GM23338 (cell line): ENCODE measurements at regions not wholly inside any gene's neighbourhood (a gene's known extent, or its start where the extent isn't known, plus 50 kb on each side); places are given as distances from the start of the nearest gene placed in this dataset.

Experiments
- ATAC-seq: fragments of 200-7000 bp; cut with Tn5 transposase; 3 replicates; pipeline ENCODE4 v1.9.1; 2020
- DNase-seq: peaks from one replicate; pipeline ENCODE4 v3.0.0-alpha.2; 2015; ENCODE audit warnings: low spot score
- H2AFZ ChIP-seq: fragments of 200-600 bp; sonication (generic); 2 replicates; pipeline ENCODE4 v1.8.0; 2016; ENCODE audit warnings: antibody characterized with exemption, mild to moderate bottlenecking, moderate library complexity
- H3F3A ChIP-seq: fragments of 200-600 bp; sonication (generic); replicated peaks from 2 replicates; pipeline ENCODE4 v1.8.0; 2017; ENCODE audit warnings: antibody characterized with exemption, mixed run types, low read depth
- H3K27ac ChIP-seq: fragments of 200-600 bp; sonication (generic); 2 replicates; pipeline ENCODE4 v1.6.1; 2016; ENCODE audit warnings: low read depth
- H3K27me3 ChIP-seq: fragments of 200-600 bp; sonication (generic); 2 replicates; pipeline ENCODE4 v1.8.0; 2016; ENCODE audit warnings: mild to moderate bottlenecking, mixed run types, moderate library complexity; ENCODE audit not compliant: insufficient read depth
- H3K36me3 ChIP-seq: fragments of 200-600 bp; sonication (generic); 2 replicates; pipeline ENCODE4 v1.8.0; 2016; ENCODE audit warnings: mild to moderate bottlenecking; ENCODE audit not compliant: insufficient read depth
- H3K4me1 ChIP-seq: fragments of 200-600 bp; sonication (generic); 2 replicates; pipeline ENCODE4 v1.8.0; 2016; ENCODE audit warnings: mild to moderate bottlenecking, moderate library complexity; ENCODE audit not compliant: insufficient read depth
- H3K4me2 ChIP-seq: fragments of 200-600 bp; sonication (generic); 2 replicates; pipeline ENCODE4 v1.7.1; 2017; ENCODE audit warnings: mixed run types
- H3K4me3 ChIP-seq: fragments of 200-600 bp; sonication (generic); 2 replicates; pipeline ENCODE4 v1.6.1; 2016; ENCODE audit warnings: mixed run types
- H3K79me2 ChIP-seq: fragments of 200-600 bp; sonication (generic); replicated peaks from 2 replicates; pipeline ENCODE4 v1.8.0; 2017; ENCODE audit warnings: mild to moderate bottlenecking; ENCODE audit not compliant: insufficient read depth
- H3K9me2 ChIP-seq: fragments of 200-600 bp; sonication (generic); 2 replicates; pipeline ENCODE4 v1.8.0; 2017; ENCODE audit not compliant: insufficient read depth
- H4K20me1 ChIP-seq: fragments of 200-600 bp; sonication (generic); replicated peaks from 2 replicates; pipeline ENCODE4 v1.8.0; 2017; ENCODE audit warnings: mild to moderate bottlenecking; ENCODE audit not compliant: insufficient read depth
- H3K27ac Mint-ChIP-seq: 2 replicates; pipeline ENCODE4 v1.8.0; 2020; ENCODE audit warnings: inconsistent platforms, mild to moderate bottlenecking, moderate library complexity, mixed read lengths
- H3K27me3 Mint-ChIP-seq: 3 replicates; pipeline ENCODE4 v1.8.0; 2022; ENCODE audit warnings: low read depth, mild to moderate bottlenecking, moderate library complexity, mixed read lengths, inconsistent platforms; ENCODE audit not compliant: insufficient read depth, poor library complexity
- H3K36me3 Mint-ChIP-seq: 3 replicates; pipeline ENCODE4 v1.8.0; 2021; ENCODE audit warnings: low read depth, mild to moderate bottlenecking, inconsistent platforms, moderate library complexity, mixed read lengths
- H3K4me1 Mint-ChIP-seq: 3 replicates; pipeline ENCODE4 v1.8.0; 2020; ENCODE audit warnings: mild to moderate bottlenecking, inconsistent platforms, mixed read lengths
- H3K4me3 Mint-ChIP-seq: 3 replicates; pipeline ENCODE4 v1.8.0; 2021; ENCODE audit warnings: moderate library complexity, mild to moderate bottlenecking, inconsistent platforms, mixed read lengths
- H3K9me3 Mint-ChIP-seq: 3 replicates; pipeline ENCODE4 v1.8.0; 2020; ENCODE audit warnings: moderate library complexity, mild to moderate bottlenecking, inconsistent platforms, mixed read lengths
- POLR2AphosphoS5 ChIP-seq: IDR thresholded peaks from 2 replicates; pipeline ENCODE4 v1.6.1; 2016; ENCODE audit warnings: antibody characterized with exemption, low read depth
- ZNF114 ChIP-seq: fragments of 250-450 bp; sonication (Bioruptor Pico); IDR thresholded peaks from 2 replicates; pipeline ENCODE4 v1.5.0; 2020; ENCODE audit warnings: mild to moderate bottlenecking, moderate library complexity
- TF ChIP-seq, protein P1 (sequence below): fragments of 250-450 bp; sonication (Bioruptor Pico); IDR thresholded peaks from 2 replicates; pipeline ENCODE4 v1.5.0; 2020; ENCODE audit warnings: mild to moderate bottlenecking, moderate library complexity
- TF ChIP-seq, protein P2 (sequence below), 2 experiments: fragments of 200-600 bp in 1 of 2; sonication (generic) in 1 of 2; conservative IDR thresholded peaks; 2 replicates each; pipeline versions ENCODE4 v1.5.1 to v1.6.1; 2016 to 2017; ENCODE audit warnings: antibody characterized with exemption in 2 of 2, low read depth in 2 of 2, mild to moderate bottlenecking in 2 of 2, moderate library complexity in 1 of 2
- TF ChIP-seq, protein P3 (sequence below): IDR thresholded peaks from one replicate; pipeline ENCODE4 v1.6.1; 2018; ENCODE audit warnings: antibody characterized with exemption; ENCODE audit not compliant: unreplicated experiment
- TF ChIP-seq, protein P4 (sequence below): IDR thresholded peaks from 2 replicates; pipeline ENCODE4 v1.6.1; 2016; ENCODE audit warnings: antibody characterized with exemption

DNA sequence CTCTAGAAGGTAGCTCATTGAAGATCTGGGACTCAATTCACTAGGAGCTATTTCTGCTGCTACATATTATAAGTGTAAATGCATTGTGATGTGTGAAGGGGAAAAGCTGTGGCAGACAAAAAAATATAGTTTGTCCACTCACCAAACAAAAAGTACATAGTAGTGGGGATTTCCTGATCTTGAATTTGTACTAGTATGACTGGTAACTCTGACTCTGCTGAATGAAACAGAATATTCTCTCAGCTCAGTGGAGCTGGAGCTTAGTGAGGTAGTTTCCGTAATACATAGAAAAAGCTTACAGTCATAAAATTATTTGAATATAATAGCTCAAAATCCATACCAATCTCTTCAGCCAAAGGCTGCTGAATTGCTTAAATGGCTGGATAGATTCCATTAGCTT, 455.6 kb upstream of the CD180 start (continued):
- TF ChIP-seq, protein P1, sequence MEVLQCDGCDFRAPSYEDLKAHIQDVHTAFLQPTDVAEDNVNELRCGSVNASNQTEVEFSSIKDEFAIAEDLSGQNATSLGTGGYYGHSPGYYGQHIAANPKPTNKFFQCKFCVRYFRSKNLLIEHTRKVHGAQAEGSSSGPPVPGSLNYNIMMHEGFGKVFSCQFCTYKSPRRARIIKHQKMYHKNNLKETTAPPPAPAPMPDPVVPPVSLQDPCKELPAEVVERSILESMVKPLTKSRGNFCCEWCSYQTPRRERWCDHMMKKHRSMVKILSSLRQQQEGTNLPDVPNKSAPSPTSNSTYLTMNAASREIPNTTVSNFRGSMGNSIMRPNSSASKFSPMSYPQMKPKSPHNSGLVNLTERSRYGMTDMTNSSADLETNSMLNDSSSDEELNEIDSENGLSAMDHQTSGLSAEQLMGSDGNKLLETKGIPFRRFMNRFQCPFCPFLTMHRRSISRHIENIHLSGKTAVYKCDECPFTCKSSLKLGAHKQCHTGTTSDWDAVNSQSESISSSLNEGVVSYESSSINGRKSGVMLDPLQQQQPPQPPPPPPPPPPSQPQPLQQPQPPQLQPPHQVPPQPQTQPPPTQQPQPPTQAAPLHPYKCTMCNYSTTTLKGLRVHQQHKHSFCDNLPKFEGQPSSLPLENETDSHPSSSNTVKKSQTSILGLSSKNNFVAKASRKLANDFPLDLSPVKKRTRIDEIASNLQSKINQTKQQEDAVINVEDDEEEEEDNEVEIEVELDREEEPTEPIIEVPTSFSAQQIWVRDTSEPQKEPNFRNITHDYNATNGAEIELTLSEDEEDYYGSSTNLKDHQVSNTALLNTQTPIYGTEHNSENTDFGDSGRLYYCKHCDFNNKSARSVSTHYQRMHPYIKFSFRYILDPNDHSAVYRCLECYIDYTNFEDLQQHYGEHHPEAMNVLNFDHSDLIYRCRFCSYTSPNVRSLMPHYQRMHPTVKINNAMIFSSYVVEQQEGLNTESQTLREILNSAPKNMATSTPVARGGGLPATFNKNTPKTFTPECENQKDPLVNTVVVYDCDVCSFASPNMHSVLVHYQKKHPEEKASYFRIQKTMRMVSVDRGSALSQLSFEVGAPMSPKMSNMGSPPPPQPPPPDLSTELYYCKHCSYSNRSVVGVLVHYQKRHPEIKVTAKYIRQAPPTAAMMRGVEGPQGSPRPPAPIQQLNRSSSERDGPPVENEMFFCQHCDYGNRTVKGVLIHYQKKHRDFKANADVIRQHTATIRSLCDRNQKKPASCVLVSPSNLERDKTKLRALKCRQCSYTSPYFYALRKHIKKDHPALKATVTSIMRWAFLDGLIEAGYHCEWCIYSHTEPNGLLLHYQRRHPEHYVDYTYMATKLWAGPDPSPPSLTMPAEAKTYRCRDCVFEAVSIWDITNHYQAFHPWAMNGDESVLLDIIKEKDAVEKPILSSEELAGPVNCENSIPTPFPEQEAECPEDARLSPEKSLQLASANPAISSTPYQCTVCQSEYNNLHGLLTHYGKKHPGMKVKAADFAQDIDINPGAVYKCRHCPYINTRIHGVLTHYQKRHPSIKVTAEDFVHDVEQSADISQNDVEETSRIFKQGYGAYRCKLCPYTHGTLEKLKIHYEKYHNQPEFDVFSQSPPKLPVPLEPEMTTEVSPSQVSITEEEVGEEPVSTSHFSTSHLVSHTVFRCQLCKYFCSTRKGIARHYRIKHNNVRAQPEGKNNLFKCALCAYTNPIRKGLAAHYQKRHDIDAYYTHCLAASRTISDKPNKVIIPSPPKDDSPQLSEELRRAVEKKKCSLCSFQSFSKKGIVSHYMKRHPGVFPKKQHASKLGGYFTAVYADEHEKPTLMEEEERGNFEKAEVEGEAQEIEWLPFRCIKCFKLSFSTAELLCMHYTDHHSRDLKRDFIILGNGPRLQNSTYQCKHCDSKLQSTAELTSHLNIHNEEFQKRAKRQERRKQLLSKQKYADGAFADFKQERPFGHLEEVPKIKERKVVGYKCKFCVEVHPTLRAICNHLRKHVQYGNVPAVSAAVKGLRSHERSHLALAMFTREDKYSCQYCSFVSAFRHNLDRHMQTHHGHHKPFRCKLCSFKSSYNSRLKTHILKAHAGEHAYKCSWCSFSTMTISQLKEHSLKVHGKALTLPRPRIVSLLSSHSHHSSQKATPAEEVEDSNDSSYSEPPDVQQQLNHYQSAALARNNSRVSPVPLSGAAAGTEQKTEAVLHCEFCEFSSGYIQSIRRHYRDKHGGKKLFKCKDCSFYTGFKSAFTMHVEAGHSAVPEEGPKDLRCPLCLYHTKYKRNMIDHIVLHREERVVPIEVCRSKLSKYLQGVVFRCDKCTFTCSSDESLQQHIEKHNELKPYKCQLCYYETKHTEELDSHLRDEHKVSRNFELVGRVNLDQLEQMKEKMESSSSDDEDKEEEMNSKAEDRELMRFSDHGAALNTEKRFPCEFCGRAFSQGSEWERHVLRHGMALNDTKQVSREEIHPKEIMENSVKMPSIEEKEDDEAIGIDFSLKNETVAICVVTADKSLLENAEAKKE (CRISPR knock-in tag), result no peak
- no peak for TF ChIP-seq ZNF114 (CRISPR knock-in tag)

DNA sequence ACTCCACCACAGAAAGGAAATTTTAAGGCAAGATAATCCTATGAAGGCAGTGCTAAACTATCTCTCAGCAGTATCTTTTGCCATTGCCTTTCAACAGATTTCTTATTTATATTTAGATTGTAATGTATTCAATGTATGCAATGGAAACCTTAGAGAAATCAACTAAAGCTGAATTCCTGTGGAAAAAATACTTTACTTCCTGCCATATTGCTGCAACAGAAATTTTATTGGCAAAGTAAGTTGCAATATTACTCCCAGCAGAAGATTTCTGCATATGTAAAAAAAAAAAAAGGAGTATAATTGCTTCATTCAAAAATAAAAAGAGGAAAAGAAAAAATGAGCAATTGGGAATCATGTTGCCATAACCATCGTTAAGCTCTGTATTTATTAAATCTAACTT, 454.6 kb upstream of the CD180 start:
- Histone ChIP-seq H3K27ac (no peak overlapping the region), H2AFZ (no peak overlapping the region), H3K27me3 (no peaks in the 10 kb centered on the region), H3F3A (no peaks in the 10 kb centered on the region), H3K79me2 (no peaks in the 10 kb centered on the region), H3K9me2 (no peaks in the 10 kb centered on the region), H3K4me3 (no peak overlapping the region), H3K36me3 (no peaks in the 10 kb centered on the region), H4K20me1 (no peaks in the 10 kb centered on the region), H3K4me1 (0 out of 2 replicates have a peak, but pooled peaks cover 5% of the 10 kb centered on the region), H3K4me2 (no peak overlapping the region)
- H3K9me3 Mint-ChIP-seq, result no peaks in the 10 kb centered on the region
- no peak for DNase-seq
- no peak for ATAC-seq
- peaks cover 12% of the 10 kb centered on the region; the same call in 2 of the 3 replicates for H3K4me1 Mint-ChIP-seq
- no peak overlapping the region for H3K27ac Mint-ChIP-seq
- no peaks in the 10 kb centered on the region for H3K36me3 Mint-ChIP-seq
- H3K27me3 Mint-ChIP-seq, result no peaks in the 10 kb centered on the region
- H3K4me3 Mint-ChIP-seq, result no peak overlapping the region
- TF ChIP-seq, protein P2, sequence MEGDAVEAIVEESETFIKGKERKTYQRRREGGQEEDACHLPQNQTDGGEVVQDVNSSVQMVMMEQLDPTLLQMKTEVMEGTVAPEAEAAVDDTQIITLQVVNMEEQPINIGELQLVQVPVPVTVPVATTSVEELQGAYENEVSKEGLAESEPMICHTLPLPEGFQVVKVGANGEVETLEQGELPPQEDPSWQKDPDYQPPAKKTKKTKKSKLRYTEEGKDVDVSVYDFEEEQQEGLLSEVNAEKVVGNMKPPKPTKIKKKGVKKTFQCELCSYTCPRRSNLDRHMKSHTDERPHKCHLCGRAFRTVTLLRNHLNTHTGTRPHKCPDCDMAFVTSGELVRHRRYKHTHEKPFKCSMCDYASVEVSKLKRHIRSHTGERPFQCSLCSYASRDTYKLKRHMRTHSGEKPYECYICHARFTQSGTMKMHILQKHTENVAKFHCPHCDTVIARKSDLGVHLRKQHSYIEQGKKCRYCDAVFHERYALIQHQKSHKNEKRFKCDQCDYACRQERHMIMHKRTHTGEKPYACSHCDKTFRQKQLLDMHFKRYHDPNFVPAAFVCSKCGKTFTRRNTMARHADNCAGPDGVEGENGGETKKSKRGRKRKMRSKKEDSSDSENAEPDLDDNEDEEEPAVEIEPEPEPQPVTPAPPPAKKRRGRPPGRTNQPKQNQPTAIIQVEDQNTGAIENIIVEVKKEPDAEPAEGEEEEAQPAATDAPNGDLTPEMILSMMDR (conservative IDR thresholded peaks at IDR 0.05; ENCODE audit: low read depth in 2 of 2), result no peak
- TF ChIP-seq, protein P3, sequence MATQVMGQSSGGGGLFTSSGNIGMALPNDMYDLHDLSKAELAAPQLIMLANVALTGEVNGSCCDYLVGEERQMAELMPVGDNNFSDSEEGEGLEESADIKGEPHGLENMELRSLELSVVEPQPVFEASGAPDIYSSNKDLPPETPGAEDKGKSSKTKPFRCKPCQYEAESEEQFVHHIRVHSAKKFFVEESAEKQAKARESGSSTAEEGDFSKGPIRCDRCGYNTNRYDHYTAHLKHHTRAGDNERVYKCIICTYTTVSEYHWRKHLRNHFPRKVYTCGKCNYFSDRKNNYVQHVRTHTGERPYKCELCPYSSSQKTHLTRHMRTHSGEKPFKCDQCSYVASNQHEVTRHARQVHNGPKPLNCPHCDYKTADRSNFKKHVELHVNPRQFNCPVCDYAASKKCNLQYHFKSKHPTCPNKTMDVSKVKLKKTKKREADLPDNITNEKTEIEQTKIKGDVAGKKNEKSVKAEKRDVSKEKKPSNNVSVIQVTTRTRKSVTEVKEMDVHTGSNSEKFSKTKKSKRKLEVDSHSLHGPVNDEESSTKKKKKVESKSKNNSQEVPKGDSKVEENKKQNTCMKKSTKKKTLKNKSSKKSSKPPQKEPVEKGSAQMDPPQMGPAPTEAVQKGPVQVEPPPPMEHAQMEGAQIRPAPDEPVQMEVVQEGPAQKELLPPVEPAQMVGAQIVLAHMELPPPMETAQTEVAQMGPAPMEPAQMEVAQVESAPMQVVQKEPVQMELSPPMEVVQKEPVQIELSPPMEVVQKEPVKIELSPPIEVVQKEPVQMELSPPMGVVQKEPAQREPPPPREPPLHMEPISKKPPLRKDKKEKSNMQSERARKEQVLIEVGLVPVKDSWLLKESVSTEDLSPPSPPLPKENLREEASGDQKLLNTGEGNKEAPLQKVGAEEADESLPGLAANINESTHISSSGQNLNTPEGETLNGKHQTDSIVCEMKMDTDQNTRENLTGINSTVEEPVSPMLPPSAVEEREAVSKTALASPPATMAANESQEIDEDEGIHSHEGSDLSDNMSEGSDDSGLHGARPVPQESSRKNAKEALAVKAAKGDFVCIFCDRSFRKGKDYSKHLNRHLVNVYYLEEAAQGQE, result no peak
- no peak for TF ChIP-seq POLR2AphosphoS5
- TF ChIP-seq, protein P4, sequence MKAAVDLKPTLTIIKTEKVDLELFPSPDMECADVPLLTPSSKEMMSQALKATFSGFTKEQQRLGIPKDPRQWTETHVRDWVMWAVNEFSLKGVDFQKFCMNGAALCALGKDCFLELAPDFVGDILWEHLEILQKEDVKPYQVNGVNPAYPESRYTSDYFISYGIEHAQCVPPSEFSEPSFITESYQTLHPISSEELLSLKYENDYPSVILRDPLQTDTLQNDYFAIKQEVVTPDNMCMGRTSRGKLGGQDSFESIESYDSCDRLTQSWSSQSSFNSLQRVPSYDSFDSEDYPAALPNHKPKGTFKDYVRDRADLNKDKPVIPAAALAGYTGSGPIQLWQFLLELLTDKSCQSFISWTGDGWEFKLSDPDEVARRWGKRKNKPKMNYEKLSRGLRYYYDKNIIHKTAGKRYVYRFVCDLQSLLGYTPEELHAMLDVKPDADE, result no peak
